Psoas muscle (tissue), 7 donors: ENCODE measurements at regions not wholly inside any gene's neighbourhood (a gene's known extent, or its start where the extent isn't known, plus 50 kb on each side); places are given as distances from the start of the nearest gene placed in this dataset.

ENCODE experiments used
- ATAC-seq, 4 donors: fragments of 200-7000 bp; cut with Tn5 transposase; one replicate each; pipeline ENCODE4 v1.9.1; 2020; ENCODE audit warnings: moderate library complexity in 3 of 4, mild to moderate bottlenecking in 2 of 4
- DNase-seq, 2 donors: peaks; one replicate each; pipeline ENCODE4 v3.0.0-alpha.2; 2020
- H3K27ac ChIP-seq: fragments of 200-600 bp; one replicate; pipeline ENCODE4 v1.8.0; 2022
- H3K27me3 ChIP-seq, 3 donors: fragments of 200-600 bp in 1 of 3; one replicate each; pipeline versions ENCODE4 v1.6.1 to v1.8.0; 2013 to 2022; ENCODE audit warnings: low read length in 2 of 3, mild to moderate bottlenecking in 2 of 3, moderate library complexity in 1 of 3; ENCODE audit not compliant: insufficient read depth in 3 of 3
- H3K36me3 ChIP-seq, 2 donors: fragments of 200-600 bp in 1 of 2; one replicate each; pipeline versions ENCODE4 v1.6.1 to v1.8.0; 2013 to 2022; ENCODE audit warnings: low read depth in 1 of 2, mild to moderate bottlenecking in 1 of 2, moderate library complexity in 1 of 2; ENCODE audit not compliant: insufficient read depth in 1 of 2
- H3K4me1 ChIP-seq: fragments of 200-600 bp; one replicate; pipeline ENCODE4 v1.8.0; 2022
- H3K4me3 ChIP-seq: fragments of 200-600 bp; one replicate; pipeline ENCODE4 v1.8.0; 2022; ENCODE audit warnings: mild to moderate bottlenecking
- H3K9me3 ChIP-seq: fragments of 200-600 bp; one replicate; pipeline ENCODE4 v1.8.0; 2022
- WGBS, 3 donors: extraction: QIAGEN DNeasy Blood & Tissue Kit; methylation state at CpG; one replicate each; pipeline versions ENCODE4 v1.1.6 to v1.1.7; 2013; 5-methylcytosine and 5-hydroxymethylcytosine counted together
- intact Hi-C, 2 donors: fragments of 100-400 bp; cut with DNase I; formaldehyde crosslinking; loops; one replicate each; pipeline versions ENCODE4 v1.11.0 to v1.14.2; 2022
- TF ChIP-seq, protein P1 (sequence below): fragments of 200-600 bp; IDR thresholded peaks from one replicate; pipeline ENCODE4 v1.8.0; 2022; ENCODE audit warnings: antibody characterized with exemption
- donor health status: healthy with polysubstance abuse.
- donor health status: DM: no; HTN: no; CAD: no; lungs with moderate emphysema.
- donor health status: Bipolar disorder and iron deficiency.
- donor health status: healthy.
- donor health status: DM: yes; HTN: yes; CAD: no.
- donor health status: DM: no; HTN: no; CAD: no.
- donor health status: DM: yes; HTN: yes; CAD: no.

DNA sequence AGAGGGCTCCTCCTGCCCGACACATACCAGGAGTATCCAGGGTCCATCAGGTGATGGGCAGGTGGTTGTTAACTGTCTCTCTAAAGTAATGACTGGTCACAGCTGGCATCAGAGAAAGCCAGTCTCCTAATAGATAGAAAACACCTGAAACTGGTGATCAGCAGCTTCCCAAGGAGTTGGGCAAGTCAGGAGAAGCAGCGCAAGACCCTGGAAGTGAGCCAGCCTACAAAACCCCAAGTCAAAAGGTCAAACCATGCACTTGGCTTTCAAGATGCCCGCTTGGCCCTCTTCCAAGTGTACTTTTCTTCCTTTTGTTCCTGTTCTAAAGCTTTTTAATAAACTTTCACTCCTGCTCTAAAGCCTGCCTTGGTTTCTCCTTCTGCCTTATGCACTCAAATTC, 815.2 kb downstream of the DCDC2C start:
- no peaks in the 10 kb centered on the region for H3K36me3 ChIP-seq
- H3K4me1 ChIP-seq: no peaks in the 10 kb centered on the region
- 87 to 100% (median 97%) methylated on average over 3 of the region's 3 CpGs for WGBS, 3 donors
- H3K4me3 ChIP-seq: no peak overlapping the region
- intact Hi-C loops: no loop called here
- no peaks in the 10 kb centered on the region for H3K9me3 ChIP-seq
- ATAC-seq (no peak), DNase-seq (no peak)
- no peak overlapping the region for H3K27ac ChIP-seq
- TF ChIP-seq, protein P1, sequence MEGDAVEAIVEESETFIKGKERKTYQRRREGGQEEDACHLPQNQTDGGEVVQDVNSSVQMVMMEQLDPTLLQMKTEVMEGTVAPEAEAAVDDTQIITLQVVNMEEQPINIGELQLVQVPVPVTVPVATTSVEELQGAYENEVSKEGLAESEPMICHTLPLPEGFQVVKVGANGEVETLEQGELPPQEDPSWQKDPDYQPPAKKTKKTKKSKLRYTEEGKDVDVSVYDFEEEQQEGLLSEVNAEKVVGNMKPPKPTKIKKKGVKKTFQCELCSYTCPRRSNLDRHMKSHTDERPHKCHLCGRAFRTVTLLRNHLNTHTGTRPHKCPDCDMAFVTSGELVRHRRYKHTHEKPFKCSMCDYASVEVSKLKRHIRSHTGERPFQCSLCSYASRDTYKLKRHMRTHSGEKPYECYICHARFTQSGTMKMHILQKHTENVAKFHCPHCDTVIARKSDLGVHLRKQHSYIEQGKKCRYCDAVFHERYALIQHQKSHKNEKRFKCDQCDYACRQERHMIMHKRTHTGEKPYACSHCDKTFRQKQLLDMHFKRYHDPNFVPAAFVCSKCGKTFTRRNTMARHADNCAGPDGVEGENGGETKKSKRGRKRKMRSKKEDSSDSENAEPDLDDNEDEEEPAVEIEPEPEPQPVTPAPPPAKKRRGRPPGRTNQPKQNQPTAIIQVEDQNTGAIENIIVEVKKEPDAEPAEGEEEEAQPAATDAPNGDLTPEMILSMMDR: no peak
- H3K27me3 ChIP-seq: no peaks in the 10 kb centered on the region

DNA sequence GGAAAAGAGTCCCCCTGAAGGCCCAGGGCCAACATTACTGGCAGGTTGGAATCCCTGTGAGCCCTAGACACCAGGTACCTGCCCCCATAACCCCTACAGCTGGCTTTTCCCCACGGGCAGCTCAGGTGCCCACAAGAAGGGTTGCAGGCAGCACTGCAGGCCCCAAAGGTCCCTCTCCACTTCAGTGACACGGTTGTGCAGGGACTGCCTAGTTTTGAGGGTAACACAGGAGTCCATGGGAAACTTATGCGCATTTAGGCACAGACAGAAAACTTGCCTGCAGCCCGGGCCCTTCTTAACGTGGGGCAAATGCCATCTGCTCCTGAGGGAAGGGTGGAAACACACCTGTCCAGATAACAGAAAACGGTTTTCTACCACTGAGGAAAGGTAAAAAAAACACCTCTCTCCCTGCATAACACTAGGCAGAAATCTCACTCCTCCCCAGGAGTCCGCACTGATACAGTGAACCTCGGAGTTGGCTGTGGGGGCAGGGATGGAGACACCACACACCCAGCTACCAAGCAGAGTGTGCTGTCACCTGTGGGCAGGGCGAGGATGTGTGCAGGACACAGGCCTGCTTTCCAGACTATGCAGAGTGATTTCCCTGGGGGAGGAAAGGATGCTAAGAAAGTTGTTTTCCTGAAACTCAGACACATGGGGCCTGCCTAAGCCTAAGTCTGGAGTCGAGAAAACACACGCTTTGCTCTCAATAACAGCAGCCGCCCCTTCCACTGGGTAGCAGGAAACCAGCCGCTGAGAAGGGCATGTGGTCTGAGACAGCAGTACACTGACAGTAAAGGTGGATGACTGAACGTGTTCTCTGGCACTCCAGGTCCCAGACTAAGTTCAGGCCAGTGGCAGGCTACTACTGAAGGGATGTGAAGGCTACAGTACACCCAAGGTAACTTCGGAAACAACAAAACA, 819.4 kb downstream of the DCDC2C start:
- DNase-seq (no peak), ATAC-seq (no peak)
- TF ChIP-seq, protein P1: no peak
- WGBS, 3 donors: 86 to 92% (median 91%) methylated on average over 15 of the region's 15 CpGs
- intact Hi-C loops: no loop called here
- Histone ChIP-seq H3K27ac (no peak overlapping the region), H3K27me3 (no peaks in the 10 kb centered on the region), H3K4me1 (no peaks in the 10 kb centered on the region), H3K4me3 (no peak overlapping the region), H3K9me3 (no peaks in the 10 kb centered on the region), H3K36me3 (no peaks in the 10 kb centered on the region)

DNA sequence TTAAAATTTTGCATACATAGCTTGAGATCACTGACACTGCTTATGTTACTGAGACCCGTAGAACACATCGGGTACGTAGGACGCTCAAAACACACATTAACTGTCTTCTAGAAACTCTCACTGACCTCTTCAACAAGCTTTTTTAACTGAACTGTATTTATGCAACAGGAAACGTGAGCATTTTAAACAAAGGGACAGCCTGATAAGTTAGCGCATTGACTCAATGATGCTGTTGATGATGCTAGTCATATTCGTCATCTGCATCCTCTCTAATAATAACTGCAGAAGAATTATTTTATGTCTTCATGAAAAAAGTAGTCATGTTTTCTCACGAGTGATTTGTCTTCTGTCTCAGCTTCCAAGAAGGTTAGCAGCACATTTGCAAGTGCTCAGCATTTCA, 824.0 kb downstream of the DCDC2C start:
- ATAC-seq (no peak), DNase-seq (no peak)
- Histone ChIP-seq H3K27ac (no peak overlapping the region), H3K27me3 (no peaks in the 10 kb centered on the region), H3K4me3 (no peak overlapping the region), H3K36me3 (no peaks in the 10 kb centered on the region), H3K4me1 (no peaks in the 10 kb centered on the region), H3K9me3 (no peaks in the 10 kb centered on the region)
- intact Hi-C loops: no loop called here
- WGBS, 3 donors: 87 to 88% (median 87%) methylated on average over 8 of the region's 8 CpGs
- TF ChIP-seq, protein P1: no peak

DNA sequence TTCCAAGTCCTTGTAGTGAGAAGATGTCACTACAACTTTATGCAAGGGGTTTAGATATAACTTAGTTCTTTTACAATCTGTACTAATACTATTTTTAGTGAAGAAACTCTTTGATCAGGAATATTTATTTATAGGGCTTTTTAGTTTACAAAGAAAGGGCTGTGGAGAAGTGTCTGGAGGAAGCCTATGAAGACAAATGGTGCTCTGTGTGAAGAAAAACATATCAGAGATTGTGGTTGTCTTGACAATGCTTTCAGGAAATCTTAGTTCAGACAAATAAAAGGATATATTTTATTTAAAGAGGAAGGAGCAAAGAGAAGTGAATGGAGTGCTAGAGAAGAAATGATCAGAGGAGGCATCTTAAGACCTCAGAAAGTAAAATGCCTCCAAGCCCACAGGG, 824.9 kb downstream of the DCDC2C start:
- intact Hi-C loops: no loop called here
- H3K4me3 ChIP-seq: no peak overlapping the region
- H3K27ac ChIP-seq: no peak overlapping the region
- ATAC-seq: no peak
- TF ChIP-seq, protein P1: no peak
- no peaks in the 10 kb centered on the region for H3K27me3 ChIP-seq
- no peaks in the 10 kb centered on the region for H3K36me3 ChIP-seq
- no peak for DNase-seq
- H3K9me3 ChIP-seq: no peaks in the 10 kb centered on the region
- no peaks in the 10 kb centered on the region for H3K4me1 ChIP-seq

DNA sequence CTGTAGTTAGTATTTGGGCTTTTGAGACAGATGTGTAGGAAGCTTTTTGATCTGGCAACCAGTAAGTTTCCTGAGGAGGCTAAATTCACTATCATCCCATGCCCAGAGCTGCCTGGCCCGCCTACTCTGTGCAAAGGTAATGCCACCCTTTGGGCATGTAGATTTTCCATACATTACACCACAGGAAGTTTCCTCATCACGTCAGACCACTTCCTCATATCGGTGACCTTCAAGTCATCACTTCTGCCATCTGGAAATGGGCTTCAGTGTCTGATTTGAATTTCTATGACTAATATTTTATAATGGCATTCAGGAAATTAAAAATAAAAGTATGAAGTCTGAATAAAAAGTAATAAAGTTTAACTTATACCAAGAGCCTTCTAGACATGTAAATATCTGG, 825.4 kb downstream of the DCDC2C start:
- H3K4me1 ChIP-seq: no peaks in the 10 kb centered on the region
- no peaks in the 10 kb centered on the region for H3K9me3 ChIP-seq
- no peaks in the 10 kb centered on the region for H3K27me3 ChIP-seq
- no peak overlapping the region for H3K4me3 ChIP-seq
- WGBS, 3 donors: 76 to 86% (median 80%) methylated on average over 3 of the region's 3 CpGs
- H3K36me3 ChIP-seq: no peaks in the 10 kb centered on the region
- ATAC-seq (no peak), DNase-seq (no peak)
- intact Hi-C loops: no loop called here
- TF ChIP-seq, protein P1: no peak
- H3K27ac ChIP-seq: no peak overlapping the region
